GM18907 (cell line): ENCODE measurements at regions not wholly inside any gene's neighbourhood (a gene's known extent, or its start where the extent isn't known, plus 50 kb on each side); places are given as distances from the start of the nearest gene placed in this dataset.
"Not testable (repeated sequence)": the region's sequence is repeated elsewhere in the genome, so short reads cannot be mapped to it uniquely, and the experiment has no call there.

Experiments
- ATAC-seq: cut with Tn5 transposase; IDR thresholded peaks from one replicate; pipeline ENCODE4 v1.9.1; 2021; ENCODE audit warnings: mild to moderate bottlenecking, moderate library complexity; ENCODE audit not compliant: unreplicated experiment

DNA sequence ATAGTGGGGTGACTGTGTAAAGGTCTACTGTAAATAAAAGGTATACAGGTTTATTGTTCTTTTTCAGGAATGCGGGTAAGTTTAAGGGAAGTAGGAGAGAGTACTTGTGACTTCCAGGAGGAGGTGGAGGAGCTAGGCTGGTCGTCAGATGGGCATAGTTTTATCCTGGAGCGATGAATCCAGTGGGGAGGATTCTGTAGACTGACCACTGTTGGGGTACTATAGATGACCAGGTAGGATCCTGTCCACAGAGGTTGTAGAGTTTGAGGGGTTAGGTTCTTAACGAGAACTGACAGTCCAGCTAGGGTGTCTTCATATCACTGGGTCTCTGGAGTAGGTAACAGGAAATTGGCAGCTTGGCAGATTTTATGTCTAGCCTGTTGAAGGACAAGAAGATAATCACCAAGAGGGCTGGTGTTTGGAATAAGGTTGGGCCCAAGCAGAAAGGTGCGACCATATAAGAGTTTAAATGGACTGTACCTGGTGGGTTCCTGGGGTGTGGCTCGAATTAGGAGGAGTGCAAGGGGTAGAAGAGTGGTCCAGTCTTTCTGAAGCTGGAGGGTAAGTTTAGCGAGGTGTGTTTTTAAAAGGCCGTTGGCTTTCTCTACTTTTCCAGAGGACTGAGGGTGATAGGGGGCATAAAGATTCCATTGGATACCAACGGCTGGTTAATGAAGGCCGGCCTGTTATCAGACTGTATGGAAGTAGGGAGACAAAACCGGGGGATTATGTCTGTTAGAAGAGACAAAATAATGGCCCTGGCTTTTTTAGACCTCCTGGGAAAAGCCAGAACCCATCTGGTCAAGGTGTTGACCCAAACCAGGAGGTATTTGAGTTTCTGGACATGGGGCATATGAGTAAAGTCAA, 751.3 kb upstream of the ADGRB3 start:
- no peak for ATAC-seq

DNA sequence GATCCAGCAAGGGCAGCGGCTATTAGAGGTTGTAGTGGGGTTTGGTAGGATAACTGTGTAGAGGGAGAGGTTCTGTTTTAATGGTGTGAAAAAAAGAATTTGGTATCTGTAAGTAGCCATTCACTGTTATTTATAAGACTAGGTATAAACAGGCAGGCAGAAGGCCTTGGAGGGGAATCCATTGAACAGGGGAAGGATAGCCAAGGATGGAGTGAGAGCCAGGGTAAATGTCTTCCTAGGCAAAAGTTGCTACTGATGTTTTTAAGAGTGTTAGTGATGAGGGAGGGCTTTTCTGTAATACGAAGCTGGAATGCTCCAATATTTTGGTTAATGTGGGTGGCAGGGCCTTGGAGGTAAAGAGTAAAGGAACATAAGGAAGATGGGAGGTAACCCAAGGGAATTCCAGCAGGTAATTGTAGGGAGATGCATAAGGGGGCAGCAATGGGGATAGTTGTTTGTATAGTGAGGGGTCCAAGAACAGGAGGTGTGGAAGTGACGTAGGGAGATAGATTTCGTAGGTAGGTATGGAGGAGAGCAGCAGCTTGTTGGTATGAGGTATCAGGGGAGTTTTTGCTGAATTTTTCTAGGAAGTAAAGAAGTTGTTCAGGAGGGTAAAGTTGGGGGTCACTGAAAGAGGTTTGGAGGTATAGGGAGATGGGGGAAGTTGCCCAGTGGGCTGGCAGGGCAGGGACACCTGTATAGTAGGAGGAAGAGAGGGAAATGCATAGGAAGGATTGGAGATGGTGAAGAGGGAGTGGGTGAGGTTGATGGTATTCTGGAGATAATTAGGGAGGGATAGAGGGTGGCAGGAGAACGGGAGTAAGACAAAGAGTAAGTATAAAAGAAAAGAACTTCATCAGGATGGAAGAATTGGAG, 752.4 kb upstream of the ADGRB3 start:
- no peak for ATAC-seq

DNA sequence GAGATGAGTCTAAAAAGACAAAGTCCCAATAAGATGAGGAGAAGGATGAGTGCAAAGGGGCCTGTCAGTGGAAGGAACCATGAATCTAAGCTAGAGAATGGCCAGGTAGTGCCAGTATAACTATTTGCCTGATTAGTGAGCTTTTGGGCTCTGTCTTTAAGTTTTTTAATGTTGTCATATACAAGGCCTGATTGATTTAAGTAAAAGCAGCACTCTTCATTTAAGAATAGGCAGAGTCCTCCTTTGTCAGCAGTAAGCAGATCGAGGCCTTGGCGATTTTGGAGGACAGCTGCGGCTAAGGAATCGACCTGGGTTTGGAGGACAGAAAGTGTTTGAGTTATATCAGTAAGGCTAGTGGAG, 753.4 kb upstream of the ADGRB3 start:
- ATAC-seq, result no peak

DNA sequence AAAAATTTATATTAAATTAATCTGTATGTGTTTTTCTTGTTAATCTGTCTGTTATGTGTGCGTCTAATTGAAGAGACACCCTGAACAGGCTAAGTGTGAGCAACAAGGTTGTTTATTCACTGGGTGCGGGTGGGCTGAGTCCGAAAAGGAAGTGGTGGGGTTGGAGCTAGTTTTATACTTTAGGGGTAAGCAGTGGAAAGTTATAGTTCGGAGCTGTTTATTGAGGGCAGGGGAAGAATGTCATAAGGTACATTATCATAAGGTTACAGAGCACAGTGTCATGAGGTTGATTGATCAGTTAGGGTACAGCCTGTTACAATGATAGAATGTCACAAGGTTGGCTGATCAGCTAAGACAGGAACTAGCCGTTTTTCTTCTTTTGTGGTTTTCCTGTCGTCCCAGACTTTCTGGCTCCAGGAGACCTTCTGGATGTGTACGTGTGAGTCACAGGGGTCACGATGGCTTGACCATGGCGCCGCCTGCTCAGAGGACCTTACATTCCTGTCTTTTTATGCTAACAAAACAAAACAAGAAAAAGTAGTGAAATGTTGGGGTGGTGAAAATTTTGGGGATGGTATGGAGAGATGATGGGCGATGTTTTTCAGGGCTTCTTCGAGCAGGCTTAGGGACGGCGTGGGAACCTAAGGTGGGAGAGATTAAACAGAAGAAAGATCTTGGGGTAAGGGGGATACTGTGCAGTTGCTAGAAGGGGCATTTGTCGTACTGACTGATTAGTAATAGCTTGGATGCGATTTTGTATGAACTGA, 754.0 kb upstream of the ADGRB3 start:
- ATAC-seq, result no peak

DNA sequence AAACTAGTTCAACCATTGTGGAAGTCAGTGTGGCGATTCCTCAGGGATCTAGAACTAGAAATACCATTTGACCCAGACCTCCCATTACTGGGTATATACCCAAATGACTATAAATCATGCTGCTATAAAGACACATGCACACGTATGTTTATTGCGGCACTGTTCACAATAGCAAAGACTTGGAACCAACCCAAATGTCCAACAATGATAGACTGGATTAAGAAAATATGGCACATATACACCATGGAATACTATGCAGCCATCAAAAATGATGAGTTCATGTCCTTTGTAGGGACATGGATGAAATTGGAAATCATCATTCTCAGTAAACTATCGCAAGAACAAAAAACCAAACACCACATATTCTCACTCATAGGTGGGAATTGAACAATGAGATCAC, 754.7 kb upstream of the ADGRB3 start:
- ATAC-seq, result not testable (repeated sequence)

DNA sequence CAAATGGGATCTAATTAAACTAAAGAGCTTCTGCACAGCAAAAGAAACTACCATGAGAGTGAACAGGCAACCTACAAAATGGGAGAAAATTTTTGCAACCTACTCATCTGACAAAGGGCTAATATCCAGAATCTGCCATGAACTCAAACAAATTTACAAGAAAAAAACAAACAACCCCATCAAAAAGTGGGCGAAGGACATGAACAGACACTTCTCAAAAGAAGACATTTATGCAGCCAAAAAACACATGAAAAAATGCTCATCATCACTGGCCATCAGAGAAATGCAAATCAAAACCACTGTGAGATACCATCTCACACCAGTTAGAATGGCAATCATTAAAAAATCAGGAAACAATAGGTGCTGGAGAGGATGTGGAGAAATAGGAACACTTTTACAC, 755.2 kb upstream of the ADGRB3 start:
- ATAC-seq, result not testable (repeated sequence)

- not testable (repeated sequence) for ATAC-seq
Measured at GRCh38 chr6:67879105-67879904, 755.8 kb upstream of the ADGRB3 start.

- ATAC-seq, result not testable (repeated sequence)
Measured at GRCh38 chr6:67878216-67878615, 756.9 kb upstream of the ADGRB3 start.

- ATAC-seq, result no peak
Measured at GRCh38 chr6:67877288-67877687, 757.8 kb upstream of the ADGRB3 start.

- no peak for ATAC-seq
Measured at GRCh38 chr6:67875877-67876383, 759.2 kb upstream of the ADGRB3 start.

GRCh38 chr6:67870321-67870720, 764.8 kb upstream of the ADGRB3 start:
- ATAC-seq, result no peak

DNA sequence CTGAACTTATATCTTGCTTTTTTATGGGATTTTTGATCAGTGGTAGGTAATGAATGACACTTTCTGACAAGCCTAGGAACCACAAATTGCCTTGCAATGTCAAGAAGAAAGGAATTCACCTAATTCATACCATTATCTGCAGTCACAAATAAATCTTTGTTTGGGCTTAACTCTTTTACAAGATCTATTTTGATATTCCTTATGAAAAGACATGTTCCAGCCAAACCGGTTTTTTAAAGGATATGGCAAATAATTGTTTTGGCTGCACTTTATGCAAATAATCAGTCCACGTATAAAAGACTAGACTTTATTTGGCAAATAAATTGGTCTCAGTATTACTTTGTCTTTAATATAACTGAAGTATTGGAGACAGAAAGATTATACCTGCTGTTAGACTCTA, 771.7 kb upstream of the ADGRB3 start:
- no peak for ATAC-seq

GRCh38 chr6:67854098-67854497, 781.0 kb upstream of the ADGRB3 start:
- no peak for ATAC-seq

DNA sequence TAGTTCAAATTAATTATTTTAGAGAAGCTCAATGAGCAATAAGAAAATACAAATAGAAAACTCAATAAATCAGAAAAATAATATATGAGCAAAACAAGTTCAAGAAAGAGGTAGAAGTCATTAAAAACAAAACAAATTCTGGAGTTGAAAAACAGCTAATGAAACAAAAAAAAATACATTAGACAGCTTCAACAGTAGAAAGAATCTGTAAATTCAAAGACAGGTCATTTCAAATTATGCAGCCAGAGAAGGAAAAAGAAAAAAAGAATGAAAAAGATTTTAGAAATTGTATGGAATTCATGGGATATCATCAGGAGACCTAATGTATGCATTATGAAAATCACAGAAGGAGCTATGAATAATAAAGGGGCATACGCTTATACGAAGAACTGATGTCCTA, 795.3 kb upstream of the ADGRB3 start:
- no peak for ATAC-seq

- ATAC-seq, result no peak
Measured at GRCh38 chr6:67825201-67825895, 809.7 kb upstream of the ADGRB3 start.

DNA sequence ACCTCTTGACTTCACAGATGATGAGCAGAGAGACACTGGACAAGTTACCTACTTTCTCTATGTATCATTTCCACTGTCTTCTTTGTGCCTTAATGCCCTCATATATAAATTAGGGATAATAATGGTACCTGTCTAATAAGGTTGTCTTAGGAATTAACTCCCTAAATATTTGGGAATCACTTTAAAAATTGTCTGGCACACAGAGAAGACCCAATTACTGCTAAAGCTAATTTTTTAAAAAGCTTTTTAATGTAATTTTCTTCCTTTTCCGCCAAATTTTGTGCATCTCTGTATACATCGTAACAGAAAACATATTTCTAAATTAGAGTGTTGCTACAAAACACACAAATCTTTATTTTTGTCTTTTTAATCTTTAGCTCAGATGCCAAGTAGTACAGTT, 816.8 kb upstream of the ADGRB3 start:
- ATAC-seq, result no peak

DNA sequence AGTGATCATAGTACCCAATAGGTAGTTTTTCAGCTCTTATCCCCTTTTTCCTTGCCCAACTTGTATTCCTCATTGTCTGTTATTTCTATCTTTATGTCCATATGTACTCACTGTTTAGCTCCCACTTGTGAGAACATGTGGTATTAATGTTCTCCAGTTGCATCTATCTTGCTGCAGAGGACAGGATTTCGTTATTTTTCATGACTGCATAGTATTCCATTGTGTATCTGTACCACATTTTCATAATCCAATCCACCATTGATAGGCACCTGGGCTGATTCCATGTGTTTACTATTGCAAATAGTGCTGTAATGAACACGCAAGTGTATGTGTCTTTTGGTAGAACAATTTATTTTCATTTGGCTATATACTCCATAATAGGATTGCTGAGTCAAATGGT, 819.5 kb upstream of the ADGRB3 start:
- ATAC-seq, result no peak

DNA sequence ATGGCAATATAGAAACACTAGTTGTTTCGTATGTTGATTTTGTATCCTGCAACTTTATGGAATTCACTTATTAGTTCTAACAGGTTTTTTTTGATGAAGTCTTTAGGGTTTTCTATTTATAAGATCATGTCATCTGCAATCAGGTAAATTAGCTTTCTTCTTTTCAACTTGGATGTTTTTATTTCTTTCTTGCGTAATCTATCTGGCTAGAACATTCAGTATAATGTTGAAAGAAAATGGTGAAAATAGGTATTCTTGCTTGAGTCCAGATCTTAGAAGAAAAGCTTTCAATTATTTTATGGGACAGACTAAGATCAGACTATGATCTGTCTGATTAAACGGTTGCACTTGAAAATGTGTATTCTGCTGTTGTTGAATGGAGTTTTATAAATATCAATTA, 820.8 kb upstream of the ADGRB3 start:
- no peak for ATAC-seq

DNA sequence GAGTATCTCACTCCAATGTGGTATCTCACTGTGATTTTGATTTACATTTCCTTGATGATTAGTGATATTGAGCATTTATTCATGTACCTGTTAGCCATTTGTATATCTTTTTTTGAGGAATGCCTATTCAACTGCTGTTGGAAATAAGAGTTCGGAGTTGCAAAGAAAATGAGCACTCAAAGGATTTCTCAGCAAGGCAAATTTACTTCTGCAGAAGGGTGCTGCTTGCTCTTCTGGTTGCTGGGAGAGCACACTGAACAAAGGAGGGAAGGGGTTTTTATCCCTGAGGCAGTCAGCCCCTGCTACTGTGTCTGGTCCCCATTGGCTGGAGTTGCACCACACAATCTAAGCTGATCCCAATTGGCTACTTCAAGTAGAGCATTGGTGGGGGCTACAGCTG, 822.4 kb upstream of the ADGRB3 start:
- ATAC-seq, result no peak

DNA sequence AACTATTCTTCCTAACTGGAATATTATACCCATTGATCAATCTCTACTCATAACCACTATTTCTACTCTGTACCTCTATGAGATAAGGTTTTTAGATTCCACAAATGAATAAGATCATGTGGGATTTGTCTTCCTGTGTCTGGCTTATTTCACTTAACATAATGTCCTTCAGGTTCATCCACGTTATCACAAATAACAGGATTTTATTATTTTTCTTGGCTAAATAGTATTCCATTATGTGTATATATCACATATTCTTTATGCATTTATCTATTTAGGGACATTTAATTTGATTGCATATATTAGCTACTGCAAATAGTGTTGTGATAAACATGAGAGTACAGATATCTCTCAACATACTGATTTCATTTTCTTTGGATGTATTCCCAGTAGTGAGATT, 823.0 kb upstream of the ADGRB3 start:
- ATAC-seq, result no peak
